ENCODE measurements at regions not wholly inside any gene's neighbourhood (a gene's known extent, or its start where the extent isn't known, plus 50 kb on each side); places are given as distances from the start of the nearest gene placed in this dataset.

DNA sequence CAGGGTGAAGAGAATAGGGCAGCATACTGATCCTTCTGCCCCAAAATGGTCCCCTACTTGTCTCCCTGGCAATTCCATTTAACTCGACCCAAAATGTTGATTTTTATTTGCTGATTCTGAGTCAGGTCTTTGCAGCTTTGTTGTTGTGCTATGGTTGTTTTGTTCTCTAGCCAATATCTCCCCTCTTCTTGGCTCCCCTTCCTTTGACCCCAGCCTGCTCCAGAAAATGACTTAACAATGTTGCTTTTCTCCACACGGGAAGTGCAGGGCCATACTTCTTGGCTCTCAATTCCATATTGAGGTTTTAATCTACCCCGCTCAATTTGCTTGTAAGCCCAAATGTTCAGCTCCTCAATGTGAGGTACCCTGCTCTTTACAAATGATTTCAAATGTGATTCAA lies 330.0 kb downstream of the RASEF start:
- TF ChIP-seq HOXA7 (CRISPR knock-in tag; IDR thresholded peaks at IDR 0.05; ENCODE audit: borderline replicate concordance): no peak
- no peak for TF ChIP-seq ZNF792 (tag by site-specific recombination; IDR thresholded peaks at IDR 0.05)
- TF ChIP-seq, protein P1, sequence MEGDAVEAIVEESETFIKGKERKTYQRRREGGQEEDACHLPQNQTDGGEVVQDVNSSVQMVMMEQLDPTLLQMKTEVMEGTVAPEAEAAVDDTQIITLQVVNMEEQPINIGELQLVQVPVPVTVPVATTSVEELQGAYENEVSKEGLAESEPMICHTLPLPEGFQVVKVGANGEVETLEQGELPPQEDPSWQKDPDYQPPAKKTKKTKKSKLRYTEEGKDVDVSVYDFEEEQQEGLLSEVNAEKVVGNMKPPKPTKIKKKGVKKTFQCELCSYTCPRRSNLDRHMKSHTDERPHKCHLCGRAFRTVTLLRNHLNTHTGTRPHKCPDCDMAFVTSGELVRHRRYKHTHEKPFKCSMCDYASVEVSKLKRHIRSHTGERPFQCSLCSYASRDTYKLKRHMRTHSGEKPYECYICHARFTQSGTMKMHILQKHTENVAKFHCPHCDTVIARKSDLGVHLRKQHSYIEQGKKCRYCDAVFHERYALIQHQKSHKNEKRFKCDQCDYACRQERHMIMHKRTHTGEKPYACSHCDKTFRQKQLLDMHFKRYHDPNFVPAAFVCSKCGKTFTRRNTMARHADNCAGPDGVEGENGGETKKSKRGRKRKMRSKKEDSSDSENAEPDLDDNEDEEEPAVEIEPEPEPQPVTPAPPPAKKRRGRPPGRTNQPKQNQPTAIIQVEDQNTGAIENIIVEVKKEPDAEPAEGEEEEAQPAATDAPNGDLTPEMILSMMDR (tag by site-specific recombination; IDR thresholded peaks at IDR 0.05): no peak
- no peak for TF ChIP-seq ZNF23 (tag by site-specific recombination; IDR thresholded peaks at IDR 0.05; ENCODE audit: borderline replicate concordance)
- TF ChIP-seq ZNF623 (tag by site-specific recombination; IDR thresholded peaks at IDR 0.05): no peak
- TF ChIP-seq, protein P2, sequence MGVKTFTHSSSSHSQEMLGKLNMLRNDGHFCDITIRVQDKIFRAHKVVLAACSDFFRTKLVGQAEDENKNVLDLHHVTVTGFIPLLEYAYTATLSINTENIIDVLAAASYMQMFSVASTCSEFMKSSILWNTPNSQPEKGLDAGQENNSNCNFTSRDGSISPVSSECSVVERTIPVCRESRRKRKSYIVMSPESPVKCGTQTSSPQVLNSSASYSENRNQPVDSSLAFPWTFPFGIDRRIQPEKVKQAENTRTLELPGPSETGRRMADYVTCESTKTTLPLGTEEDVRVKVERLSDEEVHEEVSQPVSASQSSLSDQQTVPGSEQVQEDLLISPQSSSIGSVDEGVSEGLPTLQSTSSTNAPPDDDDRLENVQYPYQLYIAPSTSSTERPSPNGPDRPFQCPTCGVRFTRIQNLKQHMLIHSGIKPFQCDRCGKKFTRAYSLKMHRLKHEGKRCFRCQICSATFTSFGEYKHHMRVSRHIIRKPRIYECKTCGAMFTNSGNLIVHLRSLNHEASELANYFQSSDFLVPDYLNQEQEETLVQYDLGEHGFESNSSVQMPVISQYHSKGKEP (tag by site-specific recombination; IDR thresholded peaks at IDR 0.05): no peak
- TF ChIP-seq, protein P3, sequence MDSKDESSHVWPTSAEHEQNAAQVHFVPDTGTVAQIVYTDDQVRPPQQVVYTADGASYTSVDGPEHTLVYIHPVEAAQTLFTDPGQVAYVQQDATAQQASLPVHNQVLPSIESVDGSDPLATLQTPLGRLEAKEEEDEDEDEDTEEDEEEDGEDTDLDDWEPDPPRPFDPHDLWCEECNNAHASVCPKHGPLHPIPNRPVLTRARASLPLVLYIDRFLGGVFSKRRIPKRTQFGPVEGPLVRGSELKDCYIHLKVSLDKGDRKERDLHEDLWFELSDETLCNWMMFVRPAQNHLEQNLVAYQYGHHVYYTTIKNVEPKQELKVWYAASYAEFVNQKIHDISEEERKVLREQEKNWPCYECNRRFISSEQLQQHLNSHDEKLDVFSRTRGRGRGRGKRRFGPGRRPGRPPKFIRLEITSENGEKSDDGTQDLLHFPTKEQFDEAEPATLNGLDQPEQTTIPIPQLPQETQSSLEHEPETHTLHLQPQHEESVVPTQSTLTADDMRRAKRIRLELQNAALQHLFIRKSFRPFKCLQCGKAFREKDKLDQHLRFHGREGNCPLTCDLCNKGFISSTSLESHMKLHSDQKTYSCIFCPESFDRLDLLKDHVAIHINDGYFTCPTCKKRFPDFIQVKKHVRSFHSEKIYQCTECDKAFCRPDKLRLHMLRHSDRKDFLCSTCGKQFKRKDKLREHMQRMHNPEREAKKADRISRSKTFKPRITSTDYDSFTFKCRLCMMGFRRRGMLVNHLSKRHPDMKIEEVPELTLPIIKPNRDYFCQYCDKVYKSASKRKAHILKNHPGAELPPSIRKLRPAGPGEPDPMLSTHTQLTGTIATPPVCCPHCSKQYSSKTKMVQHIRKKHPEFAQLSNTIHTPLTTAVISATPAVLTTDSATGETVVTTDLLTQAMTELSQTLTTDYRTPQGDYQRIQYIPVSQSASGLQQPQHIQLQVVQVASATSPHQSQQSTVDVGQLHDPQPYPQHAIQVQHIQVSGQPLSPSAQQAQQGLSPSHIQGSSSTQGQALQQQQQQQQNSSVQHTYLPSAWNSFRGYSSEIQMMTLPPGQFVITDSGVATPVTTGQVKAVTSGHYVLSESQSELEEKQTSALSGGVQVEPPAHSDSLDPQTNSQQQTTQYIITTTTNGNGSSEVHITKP (tag by site-specific recombination; IDR thresholded peaks at IDR 0.05): no peak
- TF ChIP-seq ZNF830 (tag by site-specific recombination; IDR thresholded peaks at IDR 0.05; ENCODE audit: low read depth): no peak
- no peak for TF ChIP-seq ZNF510 (tag by site-specific recombination; IDR thresholded peaks at IDR 0.05; ENCODE audit: insufficient replicate concordance)
- TF ChIP-seq, protein P4, sequence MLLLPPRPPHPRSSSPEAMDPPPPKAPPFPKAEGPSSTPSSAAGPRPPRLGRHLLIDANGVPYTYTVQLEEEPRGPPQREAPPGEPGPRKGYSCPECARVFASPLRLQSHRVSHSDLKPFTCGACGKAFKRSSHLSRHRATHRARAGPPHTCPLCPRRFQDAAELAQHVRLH (tag by site-specific recombination; IDR thresholded peaks at IDR 0.05): no peak
- no peak for TF ChIP-seq ZNF341 (tag by site-specific recombination; IDR thresholded peaks at IDR 0.05; ENCODE audit: low read depth)
- TF ChIP-seq ZNF544 (tag by site-specific recombination; IDR thresholded peaks at IDR 0.05): no peak
- no peak for TF ChIP-seq BCL11A (tag by site-specific recombination; IDR thresholded peaks at IDR 0.05; ENCODE audit: low read depth)
